ENCODE measurements at regions not wholly inside any gene's neighbourhood (a gene's known extent, or its start where the extent isn't known, plus 50 kb on each side); places are given as distances from the start of the nearest gene placed in this dataset.
"Not testable (repeated sequence)": the region's sequence is repeated elsewhere in the genome, so short reads cannot be mapped to it uniquely, and the experiment has no call there.

- no peak for DNase-seq (ENCODE audit: low read depth)
Observed at GRCh38 chr19:27846944-27847343, 1366.0 kb downstream of the UQCRFS1 start.

DNA sequence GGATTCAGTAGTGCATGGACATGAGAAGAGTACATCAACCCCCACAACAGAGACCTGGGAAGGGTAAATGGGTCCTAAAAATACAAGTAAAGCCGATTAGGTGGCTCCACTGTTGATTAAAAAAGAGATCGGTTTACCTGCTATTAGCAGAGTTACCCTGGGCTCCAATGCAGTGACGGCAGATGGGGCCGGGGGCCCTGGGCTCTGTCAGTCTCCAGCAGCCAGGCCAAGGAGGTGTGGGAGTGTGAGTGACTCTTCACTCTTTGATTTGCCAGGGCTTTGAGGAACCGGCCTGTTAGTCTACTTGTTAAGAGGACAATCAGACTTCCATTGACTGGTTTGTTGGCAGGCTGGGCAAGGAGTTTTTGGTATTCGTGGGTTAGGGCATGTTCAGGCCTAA is 1368.7 kb downstream of the UQCRFS1 start:
- DNase-seq (ENCODE audit: low read depth) = no peak

- no peak for DNase-seq (ENCODE audit: low read depth)
Observed at GRCh38 chr19:27843861-27844260, 1369.1 kb downstream of the UQCRFS1 start.

GRCh38 chr19:27833031-27833430 is 1379.9 kb downstream of the UQCRFS1 start:
- DNase-seq (ENCODE audit: low read depth) = no peak

GRCh38 chr19:27828829-27829228 is 1384.1 kb downstream of the UQCRFS1 start:
- no peak for DNase-seq (ENCODE audit: low read depth)

DNA sequence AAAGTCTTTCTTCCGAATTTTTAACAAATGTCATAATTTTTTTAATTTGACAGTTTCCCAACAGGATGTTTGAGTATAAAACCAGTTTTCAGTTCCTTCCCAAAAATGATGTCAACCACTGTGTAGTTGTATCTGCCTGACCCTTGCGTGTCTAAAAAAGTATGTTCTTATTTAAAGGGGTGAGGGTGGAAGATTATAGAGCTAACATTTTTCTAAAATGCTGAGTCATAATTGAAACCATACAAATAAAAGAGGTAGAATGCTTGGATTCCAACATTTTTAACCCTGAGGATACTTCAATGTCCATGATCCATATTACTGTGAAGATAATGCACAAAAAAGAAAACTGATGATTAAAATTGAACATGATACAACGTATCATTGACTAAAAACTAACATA is 1388.8 kb downstream of the UQCRFS1 start:
- DNase-seq (ENCODE audit: low read depth) = peak; percentile 43

GRCh38 chr19:27822336-27822735 is 1390.6 kb downstream of the UQCRFS1 start:
- peak; percentile 14 for DNase-seq (ENCODE audit: low read depth)

- no peak for DNase-seq (ENCODE audit: low read depth)
Observed at GRCh38 chr19:27821418-27822018, 1391.4 kb downstream of the UQCRFS1 start.

- DNase-seq (ENCODE audit: low read depth) = no peak
Observed at GRCh38 chr19:27815985-27816384, 1397.0 kb downstream of the UQCRFS1 start.

DNA sequence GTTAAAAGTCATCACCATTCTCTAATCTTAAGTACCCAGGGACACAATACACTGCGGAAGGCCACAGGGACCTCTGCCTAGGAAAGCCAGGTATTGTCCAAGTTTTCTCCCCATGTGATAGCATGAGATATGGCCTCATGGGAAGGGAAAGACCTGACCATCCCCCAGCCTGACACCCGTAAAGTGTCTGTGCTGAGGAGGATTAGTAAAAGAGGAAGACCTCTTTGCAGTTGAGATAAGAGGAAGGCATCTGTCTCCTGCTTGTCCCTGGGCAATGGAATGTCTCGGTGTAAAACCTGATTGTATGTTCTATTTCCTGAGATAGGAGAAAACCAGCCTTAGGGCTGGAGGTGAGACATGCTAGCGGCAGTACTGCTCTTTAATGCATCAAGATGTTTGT is 1398.1 kb downstream of the UQCRFS1 start:
- DNase-seq (ENCODE audit: low read depth) = not testable (repeated sequence)

DNA sequence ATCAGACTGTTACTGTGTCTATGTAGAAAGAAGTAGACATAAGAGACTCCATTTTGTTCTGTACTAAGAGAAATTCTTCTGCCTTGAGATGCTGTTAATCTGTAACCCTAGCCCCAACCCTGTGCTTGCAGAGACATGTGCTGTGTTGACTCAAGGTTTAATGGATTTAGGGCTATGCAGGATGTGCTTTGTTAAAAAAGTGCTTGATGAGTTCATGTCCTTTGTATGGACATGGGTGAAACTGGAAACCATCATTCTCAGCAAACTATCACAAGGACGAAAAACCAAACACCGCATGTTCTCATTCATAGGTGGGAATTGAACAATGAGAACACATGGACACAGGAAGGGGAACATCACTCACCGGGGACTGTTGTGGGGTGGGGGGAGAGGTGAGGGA is 1398.7 kb downstream of the UQCRFS1 start:
- not testable (repeated sequence) for DNase-seq (ENCODE audit: low read depth)

- no peak for DNase-seq (ENCODE audit: low read depth)
Observed at GRCh38 chr19:27806471-27807070, 1406.4 kb downstream of the UQCRFS1 start.

DNA sequence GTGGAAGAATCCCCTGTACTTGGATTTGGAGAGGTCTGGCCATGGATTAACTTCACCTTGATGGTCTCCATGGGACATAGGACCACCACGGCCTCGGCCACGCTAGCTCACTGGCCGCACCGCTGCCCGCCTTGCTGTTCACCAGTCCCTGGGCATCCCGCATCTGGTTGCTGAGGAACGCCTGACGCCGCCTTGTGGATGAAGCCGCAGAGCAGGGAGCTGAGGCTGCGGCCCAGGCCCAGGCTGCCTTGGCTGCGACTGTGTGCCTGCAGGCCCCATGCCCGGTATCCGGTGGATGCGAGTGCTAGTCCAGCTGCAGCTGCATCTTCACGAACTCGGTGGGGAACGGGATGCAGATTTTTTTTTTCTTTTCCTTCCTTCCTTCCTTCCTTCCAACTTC is 1407.1 kb downstream of the UQCRFS1 start:
- DNase-seq (ENCODE audit: low read depth) = no peak

GRCh38 chr19:27802293-27802692 is 1410.7 kb downstream of the UQCRFS1 start:
- not testable (repeated sequence) for DNase-seq (ENCODE audit: low read depth)

DNA sequence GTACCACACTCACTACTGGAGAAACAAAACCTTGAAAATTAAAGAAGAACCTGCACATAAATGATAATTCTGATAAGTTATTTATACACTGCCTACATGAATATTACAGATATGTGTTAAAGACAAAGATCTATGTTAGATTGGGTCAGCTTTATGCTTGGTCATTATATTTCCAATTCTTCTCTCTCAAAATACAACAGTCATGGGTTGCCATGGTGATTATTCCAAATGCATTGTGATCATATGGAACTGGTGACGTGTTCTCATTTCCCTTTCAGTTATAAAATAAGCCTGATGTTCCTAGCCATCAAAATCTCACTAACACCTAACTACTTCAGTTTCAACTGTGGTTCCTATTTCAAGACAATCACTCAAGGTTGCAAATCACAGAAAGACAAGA is 1416.4 kb downstream of the UQCRFS1 start:
- DNase-seq (ENCODE audit: low read depth) = no peak

GRCh38 chr19:27796073-27796472 is 1416.9 kb downstream of the UQCRFS1 start:
- DNase-seq (ENCODE audit: low read depth) = no peak

DNA sequence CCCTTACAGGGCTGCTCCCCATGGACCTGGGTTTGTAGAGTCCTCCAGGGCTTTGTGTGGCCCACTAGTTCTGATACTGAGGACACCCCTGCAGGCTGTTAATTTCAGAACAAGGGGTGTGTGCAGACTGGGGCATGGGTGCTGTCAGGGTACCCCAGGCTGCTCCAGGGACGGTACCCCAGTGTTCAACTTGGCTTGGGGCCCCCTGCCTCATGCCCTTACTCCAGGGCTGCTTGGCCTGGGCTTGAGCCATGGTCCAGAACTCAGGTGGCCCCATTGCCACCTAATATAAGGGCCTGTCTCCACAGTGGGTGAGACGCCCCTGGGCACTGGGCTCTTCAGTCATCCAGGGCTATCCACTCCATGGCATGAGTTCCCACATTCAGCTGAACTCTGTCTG is 1417.6 kb downstream of the UQCRFS1 start:
- no peak for DNase-seq (ENCODE audit: low read depth)

GRCh38 chr19:27794494-27795042 is 1418.4 kb downstream of the UQCRFS1 start:
- peak; percentile 42 for DNase-seq (ENCODE audit: low read depth)

- peak; percentile 95 for DNase-seq (ENCODE audit: low read depth)
Observed at GRCh38 chr19:27793644-27794493, 1419.1 kb downstream of the UQCRFS1 start.

DNA sequence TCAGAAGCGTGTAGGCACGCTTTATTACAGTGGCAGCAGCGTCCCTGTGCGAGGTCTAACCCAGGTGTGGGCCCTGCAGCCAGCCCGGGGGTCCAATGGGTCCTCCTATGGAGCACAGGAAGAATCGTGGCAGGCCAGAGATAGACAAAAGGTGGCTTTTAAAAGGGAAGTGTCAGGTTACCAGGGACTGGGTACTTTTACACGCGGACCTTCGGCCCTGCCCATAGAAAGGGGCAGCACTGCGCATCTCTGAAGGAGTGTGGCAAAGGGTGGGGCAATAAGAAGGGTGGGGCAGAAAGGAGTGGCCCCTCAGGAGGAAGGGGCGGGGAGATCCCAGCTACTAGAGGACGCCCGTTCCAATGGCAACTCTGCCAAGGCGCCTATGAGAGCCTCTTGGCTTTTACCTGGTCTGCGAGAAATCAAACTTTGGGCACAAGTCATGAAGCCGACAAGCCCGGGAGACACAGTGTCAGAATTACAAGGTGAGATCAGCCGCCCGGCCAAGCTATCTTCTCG is 1419.8 kb downstream of the UQCRFS1 start:
- peak; percentile 84 for DNase-seq (ENCODE audit: low read depth)

DNA sequence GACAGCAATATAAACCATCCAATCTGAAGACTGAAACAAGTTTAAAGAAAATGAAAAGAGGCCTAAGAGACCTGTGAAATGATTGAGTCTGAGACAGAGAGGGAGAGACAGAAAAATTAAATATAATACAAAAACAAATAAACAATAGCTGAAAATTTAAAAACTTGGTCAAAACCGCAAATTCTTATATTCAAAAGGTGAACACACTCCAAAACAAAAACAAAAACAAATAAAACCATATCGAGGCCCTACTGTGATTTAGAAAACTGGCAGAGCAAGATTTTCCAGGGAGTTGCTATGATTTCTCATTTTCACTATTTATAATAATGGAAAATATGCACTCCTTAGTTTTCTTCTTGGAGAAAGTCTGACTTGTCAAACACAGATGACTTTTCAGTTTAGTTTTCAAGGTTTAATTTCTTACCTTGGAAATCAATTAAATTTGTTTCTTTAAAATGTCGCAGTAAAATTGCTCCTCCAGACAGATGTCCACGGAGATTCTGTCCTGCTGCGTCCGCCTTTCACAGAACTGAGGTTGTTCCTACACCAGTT is 1420.3 kb downstream of the UQCRFS1 start:
- no peak for DNase-seq (ENCODE audit: low read depth)

GRCh38 chr19:27780367-27781075 is 1432.4 kb downstream of the UQCRFS1 start:
- DNase-seq (ENCODE audit: low read depth) = no peak

All from fibroblast of gingiva (primary cell).